OCI-LY3 (cell line): ENCODE measurements at regions not wholly inside any gene's neighbourhood (a gene's known extent, or its start where the extent isn't known, plus 50 kb on each side); places are given as distances from the start of the nearest gene placed in this dataset.

Experiments
- H2AFZ ChIP-seq: fragments of 200-600, 300-600 bp; shearing (Covaris generic); 2 replicates; pipeline ENCODE4 v1.6.0; 2014; ENCODE audit warnings: antibody characterized with exemption, low read depth, low read length
- H3K27ac ChIP-seq: fragments of 200-600, 300-600 bp; sonication (generic); 2 replicates; pipeline ENCODE4 v1.5.1; 2014; ENCODE audit warnings: mild to moderate bottlenecking, low read length, moderate library complexity, mixed read lengths
- H3K27me3 ChIP-seq: fragments of 200-600, 300-600 bp; sonication (generic); 2 replicates; pipeline ENCODE4 v1.6.1; 2014; ENCODE audit warnings: low read depth, low read length, mixed read lengths
- H3K36me3 ChIP-seq: fragments of 200-600, 300-600 bp; sonication (generic); replicated peaks from 2 replicates; pipeline ENCODE3; 2014; ENCODE audit warnings: low read depth, low read length, mixed read lengths
- H3K4me1 ChIP-seq: fragments of 300-600, 200-600 bp; sonication (generic); 2 replicates; pipeline ENCODE4 v1.6.1; 2014; ENCODE audit warnings: low read length, mixed read lengths
- H3K4me2 ChIP-seq: fragments of 200-600, 300-600 bp; sonication (generic); 2 replicates; pipeline ENCODE4 v1.6.1; 2014; ENCODE audit warnings: low read length, mixed read lengths
- H3K4me3 ChIP-seq: fragments of 300-600, 200-600 bp; sonication (generic); 2 replicates; pipeline ENCODE4 v1.5.1; 2014; ENCODE audit warnings: antibody characterized with exemption, mild to moderate bottlenecking, low read length, moderate library complexity
- H3K79me2 ChIP-seq: fragments of 300-600, 200-600 bp; shearing (Covaris generic); 2 replicates; pipeline ENCODE4 v1.6.1; 2014; ENCODE audit warnings: mild to moderate bottlenecking, low read length, mixed read lengths
- H3K9ac ChIP-seq: fragments of 300-600, 200-600 bp; shearing (Covaris generic); 2 replicates; pipeline ENCODE4 v1.6.0; 2014; ENCODE audit warnings: mild to moderate bottlenecking, low read length, moderate library complexity
- H3K9me3 ChIP-seq: fragments of 200-600, 300-600 bp; shearing (Covaris generic); 2 replicates; pipeline ENCODE4 v1.6.1; 2014; ENCODE audit warnings: low read length, mixed read lengths; ENCODE audit not compliant: insufficient read depth
- H4K20me1 ChIP-seq: fragments of 200-600, 300-600 bp; sonication (generic); 2 replicates; pipeline ENCODE4 v1.6.1; 2016; ENCODE audit warnings: low read length, mixed read lengths; ENCODE audit not compliant: insufficient read depth
- EZH2phosphoT487 ChIP-seq: fragments of 200-600 bp; shearing (Covaris generic); IDR thresholded peaks from 2 replicates; pipeline ENCODE4 v1.6.1; 2018; ENCODE audit warnings: antibody characterized with exemption, mixed run types, low read depth
- TF ChIP-seq, protein P1 (sequence below): fragments of 200-600, 300-600 bp; sonication (generic); IDR thresholded peaks from 2 replicates; pipeline ENCODE4 v1.5.1; 2014; ENCODE audit warnings: antibody characterized with exemption, low read length, low read depth

DNA sequence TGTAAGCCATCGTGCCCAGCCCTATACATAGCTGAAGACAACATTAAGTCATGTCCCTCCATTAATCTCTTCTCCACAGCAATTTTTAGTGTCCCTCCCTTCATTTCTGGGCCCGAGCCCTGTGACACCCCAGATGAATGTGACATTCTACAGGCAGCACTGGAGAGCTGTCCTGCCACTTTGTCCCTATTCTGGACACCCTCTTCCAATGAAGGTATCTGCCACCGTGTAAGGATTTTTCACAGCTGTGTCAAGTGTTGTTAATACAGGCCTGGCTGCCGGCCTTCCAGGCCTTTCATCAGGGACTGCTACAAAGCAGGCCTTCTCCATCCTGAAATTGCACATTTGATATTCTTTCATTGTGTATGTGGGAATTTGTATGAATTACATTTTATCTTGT is 62.0 kb upstream of the SLC28A3 start:
- Histone ChIP-seq H3K4me1 (no peaks in the 10 kb centered on the region), H3K79me2 (no peaks in the 10 kb centered on the region), H2AFZ (no peak overlapping the region), H3K9me3 (no peaks in the 10 kb centered on the region), H3K36me3 (no peaks in the 10 kb centered on the region), H4K20me1 (no peaks in the 10 kb centered on the region), H3K9ac (no peak overlapping the region), H3K27me3 (no peaks in the 10 kb centered on the region), H3K27ac (no peak overlapping the region), H3K4me2 (no peak overlapping the region), H3K4me3 (no peak overlapping the region)
- TF ChIP-seq, protein P1, sequence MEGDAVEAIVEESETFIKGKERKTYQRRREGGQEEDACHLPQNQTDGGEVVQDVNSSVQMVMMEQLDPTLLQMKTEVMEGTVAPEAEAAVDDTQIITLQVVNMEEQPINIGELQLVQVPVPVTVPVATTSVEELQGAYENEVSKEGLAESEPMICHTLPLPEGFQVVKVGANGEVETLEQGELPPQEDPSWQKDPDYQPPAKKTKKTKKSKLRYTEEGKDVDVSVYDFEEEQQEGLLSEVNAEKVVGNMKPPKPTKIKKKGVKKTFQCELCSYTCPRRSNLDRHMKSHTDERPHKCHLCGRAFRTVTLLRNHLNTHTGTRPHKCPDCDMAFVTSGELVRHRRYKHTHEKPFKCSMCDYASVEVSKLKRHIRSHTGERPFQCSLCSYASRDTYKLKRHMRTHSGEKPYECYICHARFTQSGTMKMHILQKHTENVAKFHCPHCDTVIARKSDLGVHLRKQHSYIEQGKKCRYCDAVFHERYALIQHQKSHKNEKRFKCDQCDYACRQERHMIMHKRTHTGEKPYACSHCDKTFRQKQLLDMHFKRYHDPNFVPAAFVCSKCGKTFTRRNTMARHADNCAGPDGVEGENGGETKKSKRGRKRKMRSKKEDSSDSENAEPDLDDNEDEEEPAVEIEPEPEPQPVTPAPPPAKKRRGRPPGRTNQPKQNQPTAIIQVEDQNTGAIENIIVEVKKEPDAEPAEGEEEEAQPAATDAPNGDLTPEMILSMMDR: no peak
- TF ChIP-seq EZH2phosphoT487: no peak

DNA sequence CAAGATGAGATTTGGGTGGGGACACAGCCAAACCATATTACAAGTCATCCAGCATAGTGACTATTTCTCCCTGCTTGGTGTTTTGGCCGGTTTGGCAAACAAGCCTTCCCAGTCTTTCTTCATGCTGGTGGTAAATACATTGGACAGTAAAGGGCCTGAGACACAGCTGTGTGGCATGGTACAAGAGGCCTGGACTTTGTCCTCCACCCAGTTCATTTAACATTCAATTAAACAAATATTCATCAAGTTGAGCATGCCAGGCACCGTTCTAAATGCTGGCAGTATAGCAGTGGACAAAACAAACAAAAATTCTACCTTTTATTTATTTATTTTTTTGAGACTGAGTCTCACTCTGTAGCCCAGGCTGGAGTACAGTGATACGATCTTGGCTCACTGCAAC is 62.7 kb upstream of the SLC28A3 start:
- no peak overlapping the region for H3K9ac ChIP-seq
- H4K20me1 ChIP-seq: no peaks in the 10 kb centered on the region
- H3K4me2 ChIP-seq: no peak overlapping the region
- H2AFZ ChIP-seq: no peak overlapping the region
- no peaks in the 10 kb centered on the region for H3K27me3 ChIP-seq
- H3K9me3 ChIP-seq: no peaks in the 10 kb centered on the region
- no peak overlapping the region for H3K27ac ChIP-seq
- no peaks in the 10 kb centered on the region for H3K4me1 ChIP-seq
- H3K36me3 ChIP-seq: no peaks in the 10 kb centered on the region
- no peak for TF ChIP-seq EZH2phosphoT487
- TF ChIP-seq, protein P1: no peak
- H3K79me2 ChIP-seq: no peaks in the 10 kb centered on the region
- no peak overlapping the region for H3K4me3 ChIP-seq

DNA sequence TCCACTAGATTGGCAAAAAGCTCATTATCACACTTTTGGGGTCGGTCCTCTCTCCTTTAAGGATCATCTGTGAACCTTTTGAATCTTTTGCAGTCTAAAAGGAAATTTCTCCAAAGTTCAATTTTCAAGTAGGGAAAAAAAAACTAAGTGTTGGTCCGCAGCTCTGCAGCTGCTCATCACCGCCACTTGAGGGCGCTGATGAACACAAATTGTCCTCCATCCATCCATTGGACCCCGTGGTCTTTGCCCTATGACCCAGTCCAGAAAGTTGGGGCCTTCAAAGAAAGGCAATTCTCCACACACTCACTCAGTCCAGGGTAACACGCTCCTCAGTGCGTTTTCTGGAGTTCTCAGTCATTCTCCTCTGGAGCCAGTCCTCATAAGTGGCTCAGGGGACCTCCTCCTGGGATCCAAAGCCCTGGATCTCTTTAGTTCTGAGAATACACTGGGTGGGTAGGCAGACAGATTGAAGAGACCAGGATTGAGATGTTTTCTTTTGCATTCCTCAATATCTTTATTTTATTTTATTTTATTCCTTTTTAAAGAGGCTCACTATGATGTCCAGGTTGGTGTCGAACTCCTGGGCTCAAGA is 63.6 kb upstream of the SLC28A3 start:
- no peaks in the 10 kb centered on the region for H3K4me1 ChIP-seq
- no peak overlapping the region for H3K4me2 ChIP-seq
- no peaks in the 10 kb centered on the region for H4K20me1 ChIP-seq
- H3K36me3 ChIP-seq: no peaks in the 10 kb centered on the region
- no peak overlapping the region for H3K27ac ChIP-seq
- H3K27me3 ChIP-seq: no peaks in the 10 kb centered on the region
- no peak overlapping the region for H3K9ac ChIP-seq
- TF ChIP-seq, protein P1: peak; percentile 92
- TF ChIP-seq EZH2phosphoT487: no peak
- no peaks in the 10 kb centered on the region for H3K79me2 ChIP-seq
- no peak overlapping the region for H3K4me3 ChIP-seq
- H2AFZ ChIP-seq: no peak overlapping the region
- H3K9me3 ChIP-seq: no peaks in the 10 kb centered on the region

DNA sequence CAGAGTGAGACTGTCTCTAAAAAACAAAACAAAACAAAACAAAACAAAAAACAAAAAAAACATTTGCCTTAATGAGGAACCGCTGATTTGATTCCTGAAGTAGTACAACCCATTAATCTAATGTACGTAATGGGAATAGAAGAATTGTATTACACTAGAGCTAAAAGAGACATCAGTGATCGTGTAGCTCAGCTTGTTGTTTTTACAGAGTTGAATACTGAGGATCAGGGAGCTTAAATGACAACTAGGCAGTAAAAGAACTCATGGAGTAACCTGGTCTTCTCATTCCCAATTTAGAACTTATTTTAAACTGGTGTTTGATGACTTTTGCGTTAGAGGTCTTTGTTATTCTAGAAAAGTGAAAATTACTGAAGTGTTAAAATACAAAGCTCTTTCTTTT is 65.1 kb upstream of the SLC28A3 start:
- Histone ChIP-seq H2AFZ (no peak overlapping the region), H3K36me3 (no peaks in the 10 kb centered on the region), H3K9ac (no peak overlapping the region), H3K4me1 (no peaks in the 10 kb centered on the region), H4K20me1 (no peaks in the 10 kb centered on the region), H3K4me3 (no peak overlapping the region), H3K9me3 (no peaks in the 10 kb centered on the region), H3K27ac (no peak overlapping the region), H3K79me2 (no peaks in the 10 kb centered on the region), H3K4me2 (no peak overlapping the region), H3K27me3 (no peaks in the 10 kb centered on the region)
- TF ChIP-seq EZH2phosphoT487: no peak
- TF ChIP-seq, protein P1: no peak
